Calu3 (cell line): ENCODE measurements at regions not wholly inside any gene's neighbourhood (a gene's known extent, or its start where the extent isn't known, plus 50 kb on each side); places are given as distances from the start of the nearest gene placed in this dataset.

Experiments used
- BruUV-seq: library from RNA; stranded (reverse); fragments of 400-500 nt; replicated peaks from 2 replicates; lab custom pipeline; 2021; lab: Mats Ljungman, UMichigan
- CTCF ChIA-PET: fragments of 300-600 bp; sonication (Branson Sonifier 250); formaldehyde crosslinking; loops from one replicate; lab custom pipeline; 2022; ENCODE audit warnings: antibody characterized with exemption; lab: Charles Lee
- DNase-seq: peaks from one replicate; pipeline ENCODE4 v3.0.0; 2022
- H3K27ac Mint-ChIP-seq: one replicate; pipeline ENCODE4 v1.8.0; 2022; ENCODE audit warnings: mixed read lengths; ENCODE audit not compliant: unreplicated experiment
- H3K27me3 Mint-ChIP-seq: one replicate; pipeline ENCODE4 v1.8.0; 2022; ENCODE audit warnings: mixed read lengths; ENCODE audit not compliant: unreplicated experiment
- H3K36me3 Mint-ChIP-seq: one replicate; pipeline ENCODE4 v1.8.0; 2022; ENCODE audit warnings: mild to moderate bottlenecking, moderate library complexity, mixed read lengths; ENCODE audit not compliant: insufficient read depth, unreplicated experiment
- H3K4me1 Mint-ChIP-seq: one replicate; pipeline ENCODE4 v1.8.0; 2022; ENCODE audit warnings: mild to moderate bottlenecking, low read depth, mixed read lengths; ENCODE audit not compliant: unreplicated experiment
- H3K4me3 Mint-ChIP-seq: one replicate; pipeline ENCODE4 v1.8.0; 2022; ENCODE audit warnings: mild to moderate bottlenecking, low read depth, moderate library complexity, mixed read lengths; ENCODE audit not compliant: unreplicated experiment
- H3K9me3 Mint-ChIP-seq: one replicate; pipeline ENCODE4 v1.8.0; 2022; ENCODE audit warnings: low read depth, mixed read lengths; ENCODE audit not compliant: unreplicated experiment
- intact Hi-C: fragments of 100-400 bp; cut with micrococcal nuclease; formaldehyde crosslinking; loops from one replicate; pipeline ENCODE4 v1.10.0; 2022; ENCODE audit not compliant: unreplicated experiment
- TF ChIP-seq, protein P1 (sequence below): fragments of 200-600 bp; IDR thresholded peaks from one replicate; pipeline ENCODE4 v1.8.0; 2022; ENCODE audit warnings: antibody characterized with exemption; ENCODE audit not compliant: unreplicated experiment

DNA sequence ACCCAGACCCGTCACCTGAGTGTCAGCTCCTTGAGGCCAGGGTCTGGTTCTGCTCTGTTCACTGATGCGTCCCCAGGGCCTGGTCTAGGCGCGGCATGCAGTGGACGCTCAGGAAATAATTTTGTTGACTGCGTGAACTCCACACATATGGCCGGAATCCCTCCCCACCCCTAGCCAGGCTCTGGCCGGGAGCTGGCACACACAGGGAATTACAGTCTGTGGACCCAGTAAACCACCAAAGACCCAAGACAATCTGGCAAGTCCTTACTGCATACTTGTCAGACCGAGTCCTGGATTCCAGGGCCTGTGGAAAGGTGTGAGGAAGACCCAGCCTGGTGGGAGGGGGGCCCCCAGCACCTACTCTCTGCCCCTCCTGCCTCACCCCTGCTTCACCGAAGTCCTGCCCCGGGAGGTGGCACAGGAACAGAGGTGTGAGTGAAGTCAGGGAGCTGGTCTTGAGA, 113.0 kb upstream of the IER5L start:
- Mint-ChIP-seq H3K9me3 (peaks cover 5% of the 10 kb centered on the region), H3K4me3 (no peak overlapping the region), H3K4me1 (peaks cover 8% of the 10 kb centered on the region), H3K27me3 (no peaks in the 10 kb centered on the region), H3K27ac (no peak overlapping the region), H3K36me3 (no peaks in the 10 kb centered on the region)
- intact Hi-C loops = no loop called here
- CTCF ChIA-PET = no interaction called here
- no peak for DNase-seq
- BruUV-seq = no TSS peak
- TF ChIP-seq, protein P1, sequence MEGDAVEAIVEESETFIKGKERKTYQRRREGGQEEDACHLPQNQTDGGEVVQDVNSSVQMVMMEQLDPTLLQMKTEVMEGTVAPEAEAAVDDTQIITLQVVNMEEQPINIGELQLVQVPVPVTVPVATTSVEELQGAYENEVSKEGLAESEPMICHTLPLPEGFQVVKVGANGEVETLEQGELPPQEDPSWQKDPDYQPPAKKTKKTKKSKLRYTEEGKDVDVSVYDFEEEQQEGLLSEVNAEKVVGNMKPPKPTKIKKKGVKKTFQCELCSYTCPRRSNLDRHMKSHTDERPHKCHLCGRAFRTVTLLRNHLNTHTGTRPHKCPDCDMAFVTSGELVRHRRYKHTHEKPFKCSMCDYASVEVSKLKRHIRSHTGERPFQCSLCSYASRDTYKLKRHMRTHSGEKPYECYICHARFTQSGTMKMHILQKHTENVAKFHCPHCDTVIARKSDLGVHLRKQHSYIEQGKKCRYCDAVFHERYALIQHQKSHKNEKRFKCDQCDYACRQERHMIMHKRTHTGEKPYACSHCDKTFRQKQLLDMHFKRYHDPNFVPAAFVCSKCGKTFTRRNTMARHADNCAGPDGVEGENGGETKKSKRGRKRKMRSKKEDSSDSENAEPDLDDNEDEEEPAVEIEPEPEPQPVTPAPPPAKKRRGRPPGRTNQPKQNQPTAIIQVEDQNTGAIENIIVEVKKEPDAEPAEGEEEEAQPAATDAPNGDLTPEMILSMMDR = no peak

DNA sequence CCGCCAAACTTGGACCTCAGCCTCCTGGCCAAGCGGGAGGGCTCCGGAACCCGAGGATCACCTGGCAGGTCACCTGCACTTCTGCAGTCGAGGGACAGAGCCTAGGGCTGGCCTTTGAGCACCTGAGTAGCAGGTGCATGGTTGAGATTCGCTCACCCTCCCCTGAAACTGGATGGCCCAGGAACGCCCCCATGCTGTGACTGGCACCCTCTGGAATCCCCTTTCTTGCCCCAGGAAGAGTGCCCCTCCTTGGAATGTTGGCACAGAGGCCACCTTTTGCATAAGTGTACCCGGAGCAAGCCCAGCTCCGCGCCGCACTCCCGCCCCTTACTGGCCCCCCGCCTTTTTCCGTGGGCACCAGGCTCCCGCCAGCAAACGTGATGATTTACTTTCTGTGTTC, 112.5 kb upstream of the IER5L start:
- TF ChIP-seq, protein P1 = no peak
- no peak for DNase-seq
- no peak overlapping the region for H3K27ac Mint-ChIP-seq
- peaks cover 3% of the 10 kb centered on the region for H3K9me3 Mint-ChIP-seq
- intact Hi-C loops = no loop called here
- H3K4me1 Mint-ChIP-seq = peaks cover 8% of the 10 kb centered on the region
- no peaks in the 10 kb centered on the region for H3K27me3 Mint-ChIP-seq
- BruUV-seq = no TSS peak
- H3K4me3 Mint-ChIP-seq = no peak overlapping the region
- H3K36me3 Mint-ChIP-seq = no peaks in the 10 kb centered on the region
- CTCF ChIA-PET = no interaction called here

DNA sequence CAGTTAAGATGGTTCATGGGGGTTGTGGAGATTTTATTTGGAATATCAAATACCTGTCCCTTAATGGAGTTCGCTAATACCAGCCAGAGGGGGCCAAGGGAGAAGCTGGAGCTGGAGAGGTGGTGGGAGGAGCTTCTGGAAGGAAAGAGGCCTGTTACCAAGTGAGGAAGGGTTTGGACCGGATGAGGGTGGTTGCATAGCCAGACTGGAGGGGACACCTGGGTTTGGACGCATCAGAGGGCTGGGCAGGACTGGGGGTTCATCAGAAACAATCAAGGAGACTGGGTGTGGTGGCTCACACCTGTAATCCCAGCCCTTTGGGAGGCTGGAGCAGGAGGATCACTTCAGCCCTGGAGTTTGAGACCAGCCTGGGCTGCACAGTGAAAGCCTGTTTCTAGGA, 111.8 kb upstream of the IER5L start:
- Mint-ChIP-seq H3K27me3 (no peaks in the 10 kb centered on the region), H3K27ac (no peak overlapping the region)

DNA sequence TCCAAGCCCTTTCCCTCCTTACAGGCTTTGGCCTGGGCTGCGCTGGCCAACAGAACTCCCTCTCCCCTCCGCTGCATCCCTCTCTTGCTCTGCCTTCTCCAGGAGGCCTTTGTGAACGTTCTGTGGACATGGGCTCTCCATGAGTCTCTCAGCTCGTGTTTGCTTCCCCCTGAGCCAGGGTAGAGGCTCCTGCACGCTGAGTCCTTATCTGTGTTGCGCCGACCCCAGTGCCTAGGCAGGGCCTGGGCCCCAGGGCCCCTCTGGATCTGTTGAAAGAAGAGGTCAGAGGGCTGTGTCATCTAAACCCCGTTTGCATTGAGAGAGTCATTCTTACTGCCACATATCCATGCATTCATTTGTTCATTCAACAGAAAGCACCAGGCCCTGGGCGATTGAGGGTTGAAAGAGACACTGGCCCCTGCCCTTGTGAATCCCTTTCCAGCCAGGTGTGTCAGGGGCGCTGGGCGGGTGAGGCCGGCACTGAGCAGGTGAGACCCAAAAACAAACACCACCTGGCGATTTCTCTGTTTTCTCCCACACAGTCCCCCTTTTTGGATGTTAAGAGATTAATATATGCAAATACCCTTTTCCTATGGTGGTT, 111.2 kb upstream of the IER5L start:
- Mint-ChIP-seq H3K36me3 (no peaks in the 10 kb centered on the region), H3K9me3 (no peaks in the 10 kb centered on the region), H3K4me1 (peaks cover 8% of the 10 kb centered on the region), H3K27me3 (no peaks in the 10 kb centered on the region), H3K4me3 (no peak overlapping the region), H3K27ac (no peak overlapping the region)
- no peak for DNase-seq
- CTCF ChIA-PET = no interaction called here
- TF ChIP-seq, protein P1 = no peak
- intact Hi-C loops = no loop called here
- BruUV-seq = no TSS peak

More for the DNA sequence above, 111.8 kb upstream of the IER5L start:
- CTCF ChIA-PET = no interaction called here
- Mint-ChIP-seq H3K4me3 (no peak overlapping the region), H3K9me3 (no peaks in the 10 kb centered on the region), H3K4me1 (peaks cover 8% of the 10 kb centered on the region), H3K36me3 (no peaks in the 10 kb centered on the region)
- TF ChIP-seq, protein P1 = no peak
- BruUV-seq = no TSS peak
- intact Hi-C loops = no loop called here
- DNase-seq = no peak
